H1 (cell line): ENCODE measurements at regions not wholly inside any gene's neighbourhood (a gene's known extent, or its start where the extent isn't known, plus 50 kb on each side); places are given as distances from the start of the nearest gene placed in this dataset.

Experiments used
- CTCF ChIA-PET: fragments of 300-600 bp; sonication (Branson Sonifier 250); formaldehyde crosslinking; loops from one replicate; lab custom pipeline; 2021; ENCODE audit not compliant: partially characterized antibody; lab: Charles Lee
- POLR2A ChIA-PET: fragments of 300-600 bp; sonication (Branson Sonifier 250); formaldehyde crosslinking; loops from one replicate; lab custom pipeline; 2021; ENCODE audit warnings: inconsistent platforms; ENCODE audit not compliant: partially characterized antibody; lab: Charles Lee
- DNase-seq, 2 experiments: peaks; one replicate each; pipeline versions ENCODE4 v3.0.0 to v3.0.0-alpha.2; 2010 to 2022; ENCODE audit warnings: low spot score in 2 of 2, low read depth in 1 of 2, mixed read lengths in 1 of 2
- FAIRE-seq: peaks from 2 replicates; lab custom pipeline; 2011; peaks lifted over from hg19 to GRCh38; lab: Jason Lieb, UNC
- H2AFZ ChIP-seq: 2 replicates; pipeline ENCODE4 v1.8.1; 2012; ENCODE audit warnings: low read length, inconsistent platforms
- H2AK5ac ChIP-seq: 2 replicates; pipeline ENCODE4 v1.6.1; 2013; ENCODE audit warnings: low read depth, low read length
- H2BK120ac ChIP-seq: replicated peaks from 2 replicates; pipeline ENCODE3; 2013; ENCODE audit warnings: low read depth, low read length, inconsistent platforms
- H2BK12ac ChIP-seq: 2 replicates; pipeline ENCODE4 v1.6.1; 2013; ENCODE audit warnings: low read depth, low read length
- H2BK15ac ChIP-seq: 2 replicates; pipeline ENCODE4 v1.6.1; 2013; ENCODE audit warnings: low read length
- H2BK20ac ChIP-seq: 2 replicates; pipeline ENCODE4 v1.6.1; 2013; ENCODE audit warnings: low read length
- H2BK5ac ChIP-seq: 2 replicates; pipeline ENCODE4 v1.6.1; 2013; ENCODE audit warnings: low read depth, low read length
- H3K14ac ChIP-seq: 2 replicates; pipeline ENCODE4 v1.6.1; 2013; ENCODE audit warnings: inconsistent platforms; ENCODE audit not compliant: insufficient read length
- H3K18ac ChIP-seq: 2 replicates; pipeline ENCODE4 v1.6.1; 2013; ENCODE audit warnings: low read length; ENCODE audit errors: extremely low read depth
- H3K23ac ChIP-seq: 2 replicates; pipeline ENCODE4 v1.6.1; 2013; ENCODE audit warnings: inconsistent platforms; ENCODE audit not compliant: insufficient read length
- H3K23me2 ChIP-seq: 2 replicates; pipeline ENCODE4 v1.6.1; 2013; ENCODE audit warnings: low read depth, low read length
- H3K27ac ChIP-seq: 2 replicates; pipeline ENCODE4 v1.6.1; 2011; ENCODE audit warnings: low read depth, low read length, inconsistent platforms
- H3K27me3 ChIP-seq, 4 experiments: replicated peaks in 1 of 4; 1 replicate in 1 of 4; 2 replicates in 3 of 4; pipeline versions ENCODE4 v1.6.1 to v1.8.1; 2011 to 2013; ENCODE audit warnings: low read length in 3 of 4, mild to moderate bottlenecking in 3 of 4, inconsistent platforms in 2 of 4, mixed read lengths in 2 of 4, moderate library complexity in 1 of 4; ENCODE audit not compliant: control insufficient read depth in 3 of 4, insufficient read depth in 3 of 4; ENCODE audit errors: extremely low read depth in 1 of 4
- H3K36me3 ChIP-seq, 4 experiments: 2 replicates each; pipeline versions ENCODE4 v1.6.1 to v1.8.1; 2011 to 2013; ENCODE audit warnings: mild to moderate bottlenecking in 4 of 4, low read length in 3 of 4, moderate library complexity in 2 of 4, control low read depth in 1 of 4, inconsistent platforms in 1 of 4; ENCODE audit not compliant: insufficient read depth in 4 of 4, control insufficient read depth in 2 of 4
- H3K4ac ChIP-seq: replicated peaks from 2 replicates; pipeline ENCODE3; 2013; ENCODE audit warnings: low read length, low read depth, mixed read lengths, inconsistent platforms; ENCODE audit not compliant: insufficient read length
- H3K4me1 ChIP-seq, 4 experiments: replicated peaks in 1 of 4; 1 replicate in 1 of 4; 2 replicates in 3 of 4; pipeline versions ENCODE4 v1.6.1 to v1.8.1; 2011 to 2013; ENCODE audit warnings: low read length in 3 of 4, inconsistent platforms in 2 of 4, mixed read lengths in 1 of 4; ENCODE audit not compliant: insufficient read depth in 4 of 4, control insufficient read depth in 3 of 4
- H3K4me2 ChIP-seq, 2 experiments: 2 replicates each; pipeline versions ENCODE4 v1.6.1 to v1.8.1; 2011 to 2013; ENCODE audit warnings: low read depth in 2 of 2, low read length in 2 of 2, control low read depth in 1 of 2, inconsistent platforms in 1 of 2, mild to moderate bottlenecking in 1 of 2; ENCODE audit not compliant: insufficient read depth in 1 of 2
- H3K4me3 ChIP-seq, 4 experiments: fragments of 200-600, 300-600 bp in 1 of 4; sonication (generic), shearing (Covaris generic), sonication (Bioruptor Twin) in 1 of 4; 2 replicates each; pipeline versions ENCODE4 v1.5.1 to v1.8.1; 2011 to 2016; ENCODE audit warnings: low read length in 4 of 4, low read depth in 3 of 4, control low read depth in 2 of 4, inconsistent platforms in 2 of 4, mild to moderate bottlenecking in 2 of 4, mixed read lengths in 1 of 4, moderate library complexity in 1 of 4; ENCODE audit not compliant: insufficient read depth in 2 of 4; ENCODE audit errors: extremely low read depth in 1 of 4
- H3K56ac ChIP-seq: replicated peaks from 2 replicates; pipeline ENCODE3; 2013; ENCODE audit warnings: low read depth, mild to moderate bottlenecking, mixed read lengths, low read length, inconsistent platforms; ENCODE audit not compliant: insufficient read length
- H3K79me1 ChIP-seq: 2 replicates; pipeline ENCODE4 v1.6.1; 2013; ENCODE audit warnings: low read depth, low read length, control low read depth
- H3K79me2 ChIP-seq, 2 experiments: 2 replicates each; pipeline versions ENCODE4 v1.6.1 to v1.8.1; 2012 to 2013; ENCODE audit warnings: low read length in 2 of 2, mild to moderate bottlenecking in 2 of 2, inconsistent platforms in 1 of 2; ENCODE audit not compliant: insufficient read depth in 2 of 2, control insufficient read depth in 1 of 2
- H3K9ac ChIP-seq, 4 experiments: replicated peaks in 1 of 4; 1 replicate in 1 of 4; 2 replicates in 3 of 4; pipeline versions ENCODE4 v1.6.1 to v1.8.1; 2011 to 2013; ENCODE audit warnings: low read depth in 3 of 4, low read length in 3 of 4, control low read depth in 2 of 4, mild to moderate bottlenecking in 2 of 4, moderate library complexity in 2 of 4, inconsistent platforms in 1 of 4; ENCODE audit errors: extremely low read depth in 1 of 4
- H3K9me3 ChIP-seq, 2 experiments: 2 replicates each; pipeline versions ENCODE4 v1.6.1 to v1.8.1; 2012 to 2013; ENCODE audit warnings: mild to moderate bottlenecking in 2 of 2, moderate library complexity in 2 of 2, control low read depth in 1 of 2, inconsistent platforms in 1 of 2, low read depth in 1 of 2, low read length in 1 of 2, mixed read lengths in 1 of 2; ENCODE audit not compliant: insufficient read depth in 2 of 2
- H4K20me1 ChIP-seq, 2 experiments: replicated peaks in 1 of 2; 2 replicates each; pipeline versions ENCODE3 to v1.8.1; 2011 to 2013; ENCODE audit warnings: inconsistent platforms in 2 of 2, low read length in 2 of 2, mild to moderate bottlenecking in 1 of 2; ENCODE audit not compliant: insufficient read depth in 2 of 2, control insufficient read depth in 1 of 2
- H4K5ac ChIP-seq: 2 replicates; pipeline ENCODE4 v1.6.1; 2013; ENCODE audit warnings: low read length, low read depth, mixed read lengths, inconsistent platforms; ENCODE audit not compliant: insufficient read length
- H4K8ac ChIP-seq: 2 replicates; pipeline ENCODE4 v1.8.0; 2013; ENCODE audit warnings: mild to moderate bottlenecking, moderate library complexity, low read length, inconsistent platforms; ENCODE audit not compliant: insufficient read depth; ENCODE audit errors: extremely low read depth
- H4K91ac ChIP-seq: replicated peaks from 2 replicates; pipeline ENCODE3; 2013; ENCODE audit warnings: low read length, mixed read lengths, inconsistent platforms; ENCODE audit not compliant: insufficient read length
- EZH2 ChIP-seq: fragments of 200-600 bp; sonication (generic); IDR thresholded peaks from 2 replicates; pipeline ENCODE4 v1.7.1; 2012; ENCODE audit warnings: low read depth, mild to moderate bottlenecking, moderate library complexity, low read length, inconsistent platforms; ENCODE audit not compliant: severe bottlenecking
- HDAC6 ChIP-seq: IDR thresholded peaks from one replicate; pipeline ENCODE4 v1.7.1; 2012; ENCODE audit warnings: low read depth, mild to moderate bottlenecking, inconsistent platforms, low read length, moderate library complexity
- POLR2AphosphoS5 ChIP-seq: IDR thresholded peaks from 2 replicates; pipeline ENCODE4 v1.6.1; 2011; ENCODE audit warnings: low read depth, low read length
- SP2 ChIP-seq: IDR thresholded peaks from 2 replicates; pipeline ENCODE4 v1.6.1; 2012; ENCODE audit warnings: mild to moderate bottlenecking, low read length, inconsistent platforms
- TAF7 ChIP-seq: optimal IDR thresholded peaks from 2 replicates; pipeline ENCODE3; 2011; ENCODE audit warnings: low read depth, mild to moderate bottlenecking, inconsistent platforms, low read length, moderate library complexity, borderline replicate concordance
- TBP ChIP-seq: IDR thresholded peaks from 2 replicates; pipeline ENCODE4 v1.6.1; 2011; ENCODE audit warnings: low read depth, low read length, improper control_type of control experiment
- WGBS, 2 experiments: shearing (Covaris generic) in 1 of 2; methylation state at CpG; one replicate each; pipeline versions ENCODE4 v1.1.6 to v1.1.7; 2013 to 2015; ENCODE audit warnings: low lambda C conversion rate in 2 of 2, mixed read lengths in 2 of 2, inconsistent platforms in 1 of 2, low coverage in 1 of 2, missing lambda C conversion rate in 1 of 2; ENCODE audit not compliant: insufficient replicate concordance in 2 of 2, insufficient coverage in 1 of 2, insufficient read length in 1 of 2; ENCODE audit errors: extremely low coverage in 1 of 2, missing lambda C conversion rate in 1 of 2; 5-methylcytosine and 5-hydroxymethylcytosine counted together
- TF ChIP-seq, protein P1 (sequence below): IDR thresholded peaks from 2 replicates; pipeline ENCODE4 v1.6.1; 2012; ENCODE audit warnings: inconsistent platforms
- TF ChIP-seq, protein P2 (sequence below): IDR thresholded peaks from 2 replicates; pipeline ENCODE4 v1.6.1; 2012; ENCODE audit warnings: inconsistent platforms

DNA sequence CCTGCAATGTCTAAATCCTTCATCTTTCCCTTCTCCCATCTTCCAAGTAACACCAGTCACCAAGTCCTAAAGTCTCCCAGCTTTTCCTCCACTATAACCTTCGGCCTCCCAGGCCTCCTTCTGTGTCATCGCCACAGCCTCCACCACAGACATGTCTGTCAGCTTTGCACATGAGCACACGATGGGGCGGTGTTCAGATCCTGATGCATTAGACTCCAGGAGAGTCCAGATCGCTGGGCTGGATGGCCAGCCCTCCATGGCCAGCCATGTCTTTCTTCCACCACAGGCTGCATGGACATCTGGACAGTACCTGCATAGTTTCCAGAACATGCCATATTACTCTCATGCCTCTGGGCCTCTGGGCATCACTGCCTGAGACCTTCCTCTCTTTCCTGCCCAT, 974.2 kb upstream of the ZNF722 start:
- TF ChIP-seq TAF7 (no peak), HDAC6 (no peak), SP2 (no peak), EZH2 (no peak), TBP (no peak), POLR2AphosphoS5 (no peak)
- TF ChIP-seq, protein P1, sequence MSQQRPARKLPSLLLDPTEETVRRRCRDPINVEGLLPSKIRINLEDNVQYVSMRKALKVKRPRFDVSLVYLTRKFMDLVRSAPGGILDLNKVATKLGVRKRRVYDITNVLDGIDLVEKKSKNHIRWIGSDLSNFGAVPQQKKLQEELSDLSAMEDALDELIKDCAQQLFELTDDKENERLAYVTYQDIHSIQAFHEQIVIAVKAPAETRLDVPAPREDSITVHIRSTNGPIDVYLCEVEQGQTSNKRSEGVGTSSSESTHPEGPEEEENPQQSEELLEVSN, result no peak
- TF ChIP-seq, protein P2, sequence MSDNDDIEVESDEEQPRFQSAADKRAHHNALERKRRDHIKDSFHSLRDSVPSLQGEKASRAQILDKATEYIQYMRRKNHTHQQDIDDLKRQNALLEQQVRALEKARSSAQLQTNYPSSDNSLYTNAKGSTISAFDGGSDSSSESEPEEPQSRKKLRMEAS, result no peak
- TF ChIP-seq, all 59 proteins: peak for 0
- ChIA-PET POLR2A (no interaction called here), CTCF (no interaction called here)
- no peak for FAIRE-seq
- H4K8ac ChIP-seq, result no peak overlapping the region
- no peaks in the 10 kb centered on the region for H3K79me1 ChIP-seq
- H2AK5ac ChIP-seq, result no peak overlapping the region
- H3K36me3 ChIP-seq, result no peaks in the 10 kb centered on the region
- H3K4ac ChIP-seq, result no peak overlapping the region
- H3K14ac ChIP-seq, result no peak overlapping the region
- H2BK120ac ChIP-seq, result no peak overlapping the region
- no peak overlapping the region for H2BK12ac ChIP-seq
- DNase-seq, result no peak
- no peak overlapping the region for H2BK20ac ChIP-seq
- H3K9me3 ChIP-seq, result peaks cover 50 to 75% of the 10 kb centered on the region in 2 experiments
- H2AFZ ChIP-seq, result no peak overlapping the region
- H3K27me3 ChIP-seq, result no peaks in the 10 kb centered on the region
- 91% methylated on average over 5 of the region's 5 CpGs; no CpG with 5 or more reads in 1 of the 2 experiments for WGBS, 2 experiments
- H4K5ac ChIP-seq, result no peak overlapping the region
- H3K79me2 ChIP-seq, result no peaks in the 10 kb centered on the region
- no peak overlapping the region for H3K56ac ChIP-seq
- H3K9ac ChIP-seq, result no peak overlapping the region
- H3K27ac ChIP-seq, result no peak overlapping the region
- no peaks in the 10 kb centered on the region for H3K4me1 ChIP-seq
- H3K23me2 ChIP-seq, result no peaks in the 10 kb centered on the region
- H2BK5ac ChIP-seq, result no peak overlapping the region
- H3K18ac ChIP-seq, result no peak overlapping the region
- H4K20me1 ChIP-seq, result no peaks in the 10 kb centered on the region
- H3K4me2 ChIP-seq, result no peak overlapping the region
- H4K91ac ChIP-seq, result no peak overlapping the region
- no peak overlapping the region for H3K4me3 ChIP-seq
- H2BK15ac ChIP-seq, result no peak overlapping the region
- H3K23ac ChIP-seq, result no peak overlapping the region
